ENCODE measurements at regions not wholly inside any gene's neighbourhood (a gene's known extent, or its start where the extent isn't known, plus 50 kb on each side); places are given as distances from the start of the nearest gene placed in this dataset.

- TF ChIP-seq CREB1 (IDR thresholded peaks at IDR 0.05), result no peak
- TF ChIP-seq EGR1 (IDR thresholded peaks at IDR 0.05; ENCODE audit: borderline replicate concordance, low read depth, low read length), result no peak
- no peak for TF ChIP-seq POLR2A (IDR thresholded peaks at IDR 0.05; ENCODE audit: control extremely low read depth in 1 of 2, low read depth in 2 of 2, low read length in 2 of 2)
- no peak for TF ChIP-seq CHD2 (IDR thresholded peaks at IDR 0.05; ENCODE audit: low read length)
- TF ChIP-seq BACH1 (IDR thresholded peaks at IDR 0.05; ENCODE audit: low read length), result no peak
- TF ChIP-seq CTCF (IDR thresholded peaks at IDR 0.05; ENCODE audit: control extremely low read depth in 1 of 3, insufficient read depth in 1 of 3, low read depth in 1 of 3, low read length in 3 of 3), result no peak
- no peak for TF ChIP-seq ZNF274 (IDR thresholded peaks at IDR 0.05; ENCODE audit: borderline replicate concordance, extremely low read depth, low read length)
- no peak for TF ChIP-seq EZH2 (IDR thresholded peaks at IDR 0.05; ENCODE audit: low read depth, low read length, severe bottlenecking)
- TF ChIP-seq USF2 (IDR thresholded peaks at IDR 0.05; ENCODE audit: low read length), result no peak
- TF ChIP-seq JUN (IDR thresholded peaks at IDR 0.05; ENCODE audit: low read depth, low read length), result no peak
Observed at GRCh38 chr7:45982132-45982531, 61.1 kb upstream of the IGFBP3 start.

Data from H1 (cell line).